Thyroid gland (tissue), 4 donors: ENCODE measurements at regions not wholly inside any gene's neighbourhood (a gene's known extent, or its start where the extent isn't known, plus 50 kb on each side); places are given as distances from the start of the nearest gene placed in this dataset.

ENCODE experiments used
- CTCF ChIP-seq, 6 experiments: fragments of 200-600 bp in 3 of 6; fragments of 450-650 bp in 3 of 6; sonication (generic) in 3 of 6; IDR thresholded peaks; one replicate each; pipeline ENCODE4 v1.5.1; 2016 to 2019; ENCODE audit warnings: antibody characterized with exemption in 6 of 6, mild to moderate bottlenecking in 2 of 6, inconsistent platforms in 1 of 6, moderate library complexity in 1 of 6
- POLR2A ChIP-seq, 2 donors: fragments of 450-650 bp; IDR thresholded peaks; one replicate each; pipeline ENCODE4 v1.6.1; 2017; ENCODE audit warnings: antibody characterized with exemption in 2 of 2, mild to moderate bottlenecking in 2 of 2, moderate library complexity in 1 of 2

- no peak for TF ChIP-seq POLR2A (IDR thresholded peaks at IDR 0.05)
- peak in 5 of 6 experiments; percentile 18 to 76 (median 54) for TF ChIP-seq CTCF (IDR thresholded peaks at IDR 0.05)
These were observed 59.7 kb upstream of the KBTBD8 start for GRCh38 chr3:66938338-66938963.
